Loucy (cell line): ENCODE measurements at regions not wholly inside any gene's neighbourhood (a gene's known extent, or its start where the extent isn't known, plus 50 kb on each side); places are given as distances from the start of the nearest gene placed in this dataset.

Source experiments
- H2AFZ ChIP-seq: fragments of 200-600 bp; sonication (generic); 2 replicates; pipeline ENCODE4 v1.6.0; 2016; ENCODE audit warnings: antibody characterized with exemption, mild to moderate bottlenecking, low read length, moderate library complexity
- H3F3A ChIP-seq: fragments of 200-600 bp; 2 replicates; pipeline ENCODE4 v1.6.0; 2016; ENCODE audit warnings: antibody characterized with exemption, low read depth, mild to moderate bottlenecking
- H3K27me3 ChIP-seq: fragments of 200-600 bp; sonication (generic); 2 replicates; pipeline ENCODE4 v1.6.1; 2014; ENCODE audit warnings: low read length, mild to moderate bottlenecking; ENCODE audit not compliant: insufficient read depth, poor library complexity, severe bottlenecking
- H3K36me3 ChIP-seq: fragments of 200-600 bp; sonication (generic); 2 replicates; pipeline ENCODE4 v1.6.1; 2016; ENCODE audit warnings: low read length; ENCODE audit not compliant: insufficient read depth
- H3K4me1 ChIP-seq: fragments of 200-600 bp; sonication (generic); 2 replicates; pipeline ENCODE4 v1.5.1; 2014; ENCODE audit warnings: low read length, mild to moderate bottlenecking; ENCODE audit not compliant: insufficient read depth, poor library complexity, severe bottlenecking
- H3K4me2 ChIP-seq: fragments of 200-600 bp; sonication (generic); 2 replicates; pipeline ENCODE4 v1.6.0; 2014; ENCODE audit warnings: antibody characterized with exemption, low read length, low read depth, mild to moderate bottlenecking; ENCODE audit not compliant: poor library complexity, severe bottlenecking
- H3K4me3 ChIP-seq: fragments of 200-600 bp; sonication (generic); 2 replicates; pipeline ENCODE4 v1.5.1; 2014; ENCODE audit warnings: low read length, mild to moderate bottlenecking, mixed read lengths; ENCODE audit not compliant: poor library complexity, severe bottlenecking
- H3K79me2 ChIP-seq: fragments of 200-600 bp; sonication (generic); 2 replicates; pipeline ENCODE4 v1.6.1; 2014; ENCODE audit warnings: low read length; ENCODE audit not compliant: insufficient read depth
- H3K9ac ChIP-seq: fragments of 200-600 bp; sonication (generic); 2 replicates; pipeline ENCODE4 v1.6.0; 2014; ENCODE audit warnings: mild to moderate bottlenecking, low read depth, low read length, moderate library complexity; ENCODE audit not compliant: poor library complexity, severe bottlenecking
- H3K9me2 ChIP-seq: fragments of 200-600 bp; sonication (generic); replicated peaks from 2 replicates; pipeline ENCODE4 v1.6.1; 2016; ENCODE audit warnings: low read depth, low read length, mixed read lengths
- H3K9me3 ChIP-seq: fragments of 200-600 bp; sonication (generic); 2 replicates; pipeline ENCODE4 v1.6.1; 2014; ENCODE audit warnings: mild to moderate bottlenecking, antibody characterized with exemption, low read length, low read depth; ENCODE audit not compliant: insufficient read depth
- H4K20me1 ChIP-seq: fragments of 200-600 bp; sonication (generic); 2 replicates; pipeline ENCODE4 v1.6.0; 2014; ENCODE audit warnings: antibody characterized with exemption, low read length, mild to moderate bottlenecking; ENCODE audit not compliant: insufficient read depth, poor library complexity, severe bottlenecking
- EZH2phosphoT487 ChIP-seq: fragments of 200-600 bp; IDR thresholded peaks from 2 replicates; pipeline ENCODE4 v1.6.1; 2018; ENCODE audit warnings: antibody characterized with exemption, mild to moderate bottlenecking, moderate library complexity, borderline replicate concordance
- TF ChIP-seq, protein P1 (sequence below): fragments of 200-600 bp; sonication (generic); conservative IDR thresholded peaks from 2 replicates; pipeline ENCODE4 v1.5.1; 2014; ENCODE audit warnings: mild to moderate bottlenecking, antibody characterized with exemption, low read length

GRCh38 chr4:52192001-52192400, 140.9 kb downstream of the SPATA18 start:
- no peaks in the 10 kb centered on the region for H3K9me2 ChIP-seq
- no peak overlapping the region for H2AFZ ChIP-seq
- H3K36me3 ChIP-seq, result no peaks in the 10 kb centered on the region
- H3K4me2 ChIP-seq, result no peak overlapping the region
- no peak overlapping the region for H3K9ac ChIP-seq
- no peaks in the 10 kb centered on the region for H3K9me3 ChIP-seq
- H3K4me3 ChIP-seq, result no peak overlapping the region
- no peaks in the 10 kb centered on the region for H4K20me1 ChIP-seq
- no peaks in the 10 kb centered on the region for H3K4me1 ChIP-seq
- no peak for TF ChIP-seq EZH2phosphoT487
- TF ChIP-seq, protein P1, sequence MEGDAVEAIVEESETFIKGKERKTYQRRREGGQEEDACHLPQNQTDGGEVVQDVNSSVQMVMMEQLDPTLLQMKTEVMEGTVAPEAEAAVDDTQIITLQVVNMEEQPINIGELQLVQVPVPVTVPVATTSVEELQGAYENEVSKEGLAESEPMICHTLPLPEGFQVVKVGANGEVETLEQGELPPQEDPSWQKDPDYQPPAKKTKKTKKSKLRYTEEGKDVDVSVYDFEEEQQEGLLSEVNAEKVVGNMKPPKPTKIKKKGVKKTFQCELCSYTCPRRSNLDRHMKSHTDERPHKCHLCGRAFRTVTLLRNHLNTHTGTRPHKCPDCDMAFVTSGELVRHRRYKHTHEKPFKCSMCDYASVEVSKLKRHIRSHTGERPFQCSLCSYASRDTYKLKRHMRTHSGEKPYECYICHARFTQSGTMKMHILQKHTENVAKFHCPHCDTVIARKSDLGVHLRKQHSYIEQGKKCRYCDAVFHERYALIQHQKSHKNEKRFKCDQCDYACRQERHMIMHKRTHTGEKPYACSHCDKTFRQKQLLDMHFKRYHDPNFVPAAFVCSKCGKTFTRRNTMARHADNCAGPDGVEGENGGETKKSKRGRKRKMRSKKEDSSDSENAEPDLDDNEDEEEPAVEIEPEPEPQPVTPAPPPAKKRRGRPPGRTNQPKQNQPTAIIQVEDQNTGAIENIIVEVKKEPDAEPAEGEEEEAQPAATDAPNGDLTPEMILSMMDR, result no peak
- H3F3A ChIP-seq, result no peaks in the 10 kb centered on the region
- no peaks in the 10 kb centered on the region for H3K79me2 ChIP-seq
- no peaks in the 10 kb centered on the region for H3K27me3 ChIP-seq

DNA sequence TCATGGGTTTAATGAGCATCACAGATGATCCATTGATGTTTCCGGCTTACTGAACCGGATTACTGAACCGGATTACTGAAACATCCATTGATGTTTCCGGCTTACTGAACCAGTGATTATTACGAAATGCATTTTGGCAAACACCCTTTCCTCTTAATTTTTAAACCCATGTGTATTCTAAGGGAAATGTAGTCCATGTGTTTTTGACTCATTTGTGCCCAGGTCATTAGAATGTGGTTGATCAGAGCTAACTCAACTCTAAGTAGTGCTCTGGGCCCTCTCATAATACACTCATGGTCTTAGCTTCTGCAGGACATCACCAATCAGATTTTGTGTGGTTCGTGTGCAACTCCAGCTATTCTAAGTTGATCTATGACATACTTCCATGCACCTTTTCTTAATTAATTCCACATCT, 141.6 kb downstream of the SPATA18 start:
- H3K9me3 ChIP-seq, result no peaks in the 10 kb centered on the region
- H4K20me1 ChIP-seq, result no peaks in the 10 kb centered on the region
- no peaks in the 10 kb centered on the region for H3K36me3 ChIP-seq
- H3K9me2 ChIP-seq, result no peaks in the 10 kb centered on the region
- H3K4me1 ChIP-seq, result no peaks in the 10 kb centered on the region
- no peaks in the 10 kb centered on the region for H3K79me2 ChIP-seq
- H2AFZ ChIP-seq, result no peak overlapping the region
- H3K27me3 ChIP-seq, result no peaks in the 10 kb centered on the region
- H3K9ac ChIP-seq, result no peak overlapping the region
- no peak overlapping the region for H3K4me2 ChIP-seq
- TF ChIP-seq EZH2phosphoT487, result no peak
- TF ChIP-seq, protein P1, result no peak
- H3F3A ChIP-seq, result no peaks in the 10 kb centered on the region
- H3K4me3 ChIP-seq, result no peak overlapping the region

DNA sequence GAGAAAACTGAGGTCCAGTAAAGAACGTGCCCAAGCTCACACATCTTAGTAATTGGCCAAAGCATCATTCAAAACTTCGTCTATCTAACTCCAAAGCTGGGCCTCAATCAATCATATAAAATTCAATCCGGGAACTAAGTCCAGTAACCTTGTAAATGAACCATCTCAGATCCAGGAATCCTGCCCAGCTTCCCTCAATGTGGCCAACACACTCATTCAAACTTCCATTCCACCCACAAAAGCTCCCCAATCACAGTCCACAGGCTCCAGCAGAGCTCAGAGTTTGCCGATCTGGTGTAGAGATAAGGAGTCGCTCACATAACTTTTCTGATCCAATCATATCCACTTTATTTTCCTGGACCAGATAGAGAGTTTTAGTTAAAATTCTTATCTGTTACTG, 144.8 kb downstream of the SPATA18 start:
- no peak overlapping the region for H2AFZ ChIP-seq
- no peaks in the 10 kb centered on the region for H3K27me3 ChIP-seq
- H3K9me2 ChIP-seq, result no peaks in the 10 kb centered on the region
- no peaks in the 10 kb centered on the region for H3K36me3 ChIP-seq
- H3F3A ChIP-seq, result no peaks in the 10 kb centered on the region
- H3K9ac ChIP-seq, result no peak overlapping the region
- no peaks in the 10 kb centered on the region for H4K20me1 ChIP-seq
- H3K79me2 ChIP-seq, result no peaks in the 10 kb centered on the region
- no peak overlapping the region for H3K4me2 ChIP-seq
- no peaks in the 10 kb centered on the region for H3K4me1 ChIP-seq
- H3K9me3 ChIP-seq, result no peaks in the 10 kb centered on the region
- no peak overlapping the region for H3K4me3 ChIP-seq
- TF ChIP-seq EZH2phosphoT487, result no peak
- TF ChIP-seq, protein P1, result no peak
